ENCODE measurements at regions not wholly inside any gene's neighbourhood (a gene's known extent, or its start where the extent isn't known, plus 50 kb on each side); places are given as distances from the start of the nearest gene placed in this dataset.

GRCh38 chr2:13006426-13006825, 289.7 kb downstream of the TRIB2 start:
- BruUV-seq (replicated peaks), result no TSS peak
- H3K27me3 ChIP-seq (replicated peaks in 1 of 2; ENCODE audit: control insufficient read depth in 2 of 2, insufficient read depth in 2 of 2, low read length in 1 of 2), result no peaks in the 10 kb centered on the region; a peak in 1 of 4 replicates
- 11% methylated on average over 4 of the region's 4 CpGs for WGBS (ENCODE audit: insufficient coverage, insufficient replicate concordance, low lambda C conversion rate, missing lambda C conversion rate)
- no peaks in the 10 kb centered on the region for H3K9me3 ChIP-seq (replicated peaks; ENCODE audit: control insufficient read depth, insufficient read depth, low read length)
- DNase-seq (ENCODE audit: low read depth, low spot score), result no peak
- no peak overlapping the region for H3K4me3 ChIP-seq
- TF ChIP-seq EP300 (IDR thresholded peaks at IDR 0.05; ENCODE audit: borderline replicate concordance in 1 of 2, control insufficient read depth in 1 of 2, low read depth in 2 of 2, low read length in 2 of 2) (no peak), CREB1 (IDR thresholded peaks at IDR 0.05; ENCODE audit: low read depth) (no peak), HDGF (IDR thresholded peaks at IDR 0.05) (no peak), MLLT1 (IDR thresholded peaks at IDR 0.05) (no peak), RBBP5 (conservative IDR thresholded peaks at IDR 0.05) (no peak), NBN (IDR thresholded peaks at IDR 0.05) (no peak)
- no peaks in the 10 kb centered on the region for H3K36me3 ChIP-seq (ENCODE audit: control insufficient read depth in 2 of 2, insufficient read depth in 2 of 2, low read length in 1 of 2)
- ChIA-PET SMC1A (ENCODE audit: uncharacterized antibody, unreplicated experiment) (interaction anchor here (1.0 to 3.8 kb wide), 15 partner anchors 11 to 1268 kb away, joined by 3 to 42 read pairs (median 5); partner anchors contain the start of gene TRIB2), POLR2A (no interaction called here), CTCF (interaction anchor here (0.7 to 3.9 kb wide), 26 partner anchors 10 to 1528 kb away, joined by 3 to 62 read pairs (median 5); partner anchors contain the start of gene TRIB2), RAD21 (ENCODE audit: unreplicated experiment) (interaction anchor here (1.2 to 2.8 kb wide), 6 partner anchors 76 to 1313 kb away, joined by 3 to 34 read pairs (median 4); no protein-coding TSS in a partner anchor)
- no peaks in the 10 kb centered on the region for H4K20me1 ChIP-seq (ENCODE audit: control insufficient read depth, insufficient read depth)
- H3K4me1 ChIP-seq (ENCODE audit: control insufficient read depth, insufficient read depth, low read length), result no peaks in the 10 kb centered on the region
- intact Hi-C loops (cut with micrococcal nuclease; ENCODE audit: unreplicated experiment), result loop anchor here (5.0 to 10.0 kb wide), 2 partner anchors 289 to 1312 kb away; partner anchors contain the start of gene TRIB2
- no peak overlapping the region for H3K27ac ChIP-seq (ENCODE audit: control insufficient read depth, insufficient read depth)
- ATAC-seq, result no peak
- H3K4me2 ChIP-seq (ENCODE audit: control insufficient read depth, insufficient read depth), result no peak overlapping the region
- H3K79me2 ChIP-seq (ENCODE audit: control insufficient read depth, insufficient read depth, low read length), result no peaks in the 10 kb centered on the region
- no peak overlapping the region for H2AFZ ChIP-seq (ENCODE audit: control insufficient read depth, low read depth, low read length)
- in situ Hi-C loops (cut with MboI), result loop anchor here (5.0 kb wide), 1 partner anchor 1179 kb away; no protein-coding TSS in a partner anchor
- H3K9ac ChIP-seq (ENCODE audit: control insufficient read depth, insufficient read depth, low read length), result no peak overlapping the region
- FAIRE-seq, result no peak
